Adrenal gland (tissue), 9 donors: ENCODE measurements at regions not wholly inside any gene's neighbourhood (a gene's known extent, or its start where the extent isn't known, plus 50 kb on each side); places are given as distances from the start of the nearest gene placed in this dataset.

Source experiments
- DNase-seq, 7 donors: peaks; one replicate each; pipeline ENCODE4 v3.0.0-alpha.2; 2019 to 2020
- H3K27ac ChIP-seq, 5 donors: fragments of 200-600 bp; sonication (generic) in 4 of 5; 1 replicate in 3 of 5; 2 replicates in 2 of 5; pipeline versions ENCODE4 v1.5.1 to v1.8.0; 2016 to 2020; ENCODE audit warnings: mild to moderate bottlenecking in 1 of 5
- H3K27me3 ChIP-seq: fragments of 200-600 bp; 2 replicates; pipeline ENCODE4 v1.8.0; 2021
- H3K36me3 ChIP-seq, 2 donors: fragments of 200-600 bp; replicated peaks in 1 of 2; 1 replicate in 1 of 2; 2 replicates in 1 of 2; pipeline versions ENCODE4 v1.5.1 to v1.8.0; 2018 to 2022
- H3K4me1 ChIP-seq, 2 donors: fragments of 200-600 bp; replicated peaks in 1 of 2; 1 replicate in 1 of 2; 2 replicates in 1 of 2; pipeline versions ENCODE4 v1.5.1 to v1.8.0; 2018 to 2021
- H3K4me3 ChIP-seq, 4 donors: fragments of 200-600 bp; sonication (generic) in 3 of 4; one replicate each; pipeline ENCODE4 v1.5.1; 2016 to 2018
- H3K9me3 ChIP-seq, 3 donors: fragments of 200-600 bp; sonication (generic) in 1 of 3; replicated peaks in 1 of 3; 1 replicate in 2 of 3; 2 replicates in 1 of 3; pipeline versions ENCODE4 v1.5.1 to v1.8.0; 2016 to 2021
- POLR2A ChIP-seq, 2 donors: fragments of 450-650 bp; IDR thresholded peaks; one replicate each; pipeline ENCODE4 v1.6.1; 2017; ENCODE audit warnings: antibody characterized with exemption in 2 of 2, mild to moderate bottlenecking in 2 of 2, moderate library complexity in 1 of 2
- WGBS, 4 donors: extraction: QIAGEN DNeasy Blood & Tissue Kit in 2 of 4; methylation state at CpG; one replicate each; pipeline versions ENCODE4 v1.1.5 to v1.1.7; 2013 to 2017; 5-methylcytosine and 5-hydroxymethylcytosine counted together
- intact Hi-C, 2 donors: fragments of 100-400 bp; cut with DNase I; formaldehyde crosslinking; loops; one replicate each; pipeline versions ENCODE4 v1.14.1 to v1.15.0; 2022 to 2023
- TF ChIP-seq, protein P1 (sequence below), 6 experiments: fragments of 450-650 bp in 4 of 6; fragments of 200-600 bp in 2 of 6; sonication (generic) in 1 of 6; IDR thresholded peaks; 1 replicate in 5 of 6; 2 replicates in 1 of 6; pipeline versions ENCODE4 v1.5.1 to v1.8.0; 2016 to 2021; ENCODE audit warnings: antibody characterized with exemption in 6 of 6, mild to moderate bottlenecking in 2 of 6, moderate library complexity in 1 of 6
- donor health status: healthy with polysubstance abuse.
- donor health status: Bipolar disorder and iron deficiency.
- donor health status: DM: yes; HTN: yes; CAD: no.
- donor health status: DM: no; HTN: no; CAD: no.
- donor health status: DM: no; HTN: no; CAD: no.

DNA sequence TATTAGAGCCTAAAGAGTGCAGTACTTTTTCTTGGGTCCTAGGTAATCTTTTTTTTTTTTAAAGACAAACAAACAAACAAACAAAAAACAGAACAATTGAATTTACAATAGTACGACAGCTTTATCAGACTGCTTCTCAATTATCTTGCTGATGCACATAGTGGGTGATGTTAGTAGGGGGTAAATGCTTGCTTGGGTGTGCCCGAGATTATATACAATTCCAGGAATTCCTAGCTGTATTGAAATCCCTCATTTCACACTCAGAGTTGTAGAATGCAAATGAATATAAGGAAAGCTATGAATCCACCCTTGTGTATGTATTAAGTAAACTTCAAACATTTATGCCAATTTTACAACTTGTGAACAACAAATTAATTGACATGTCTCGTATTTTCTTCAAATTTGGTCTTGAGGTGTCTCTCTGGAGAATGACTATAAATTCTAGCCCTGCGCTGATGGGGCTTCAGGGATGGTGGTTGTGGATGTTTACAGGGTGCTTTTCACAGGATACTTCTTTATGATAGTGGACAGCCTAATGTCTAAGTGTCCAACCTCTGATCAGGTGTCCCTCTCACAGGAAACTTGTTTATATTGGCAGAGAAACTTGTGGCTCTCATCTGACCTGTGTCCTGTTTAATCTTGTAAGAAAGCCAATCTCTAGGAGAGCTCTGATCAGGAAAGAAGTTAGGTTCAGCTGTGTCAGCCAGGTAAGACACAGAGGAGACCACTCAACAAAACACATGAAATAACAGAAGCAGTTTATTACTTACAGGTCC lies 61.9 kb upstream of the SLC39A10 start:
- Histone ChIP-seq H3K9me3 (no peaks in the 10 kb centered on the region), H3K4me1 (peaks cover 6 to 17% of the 10 kb centered on the region in 2 donors), H3K27ac (no peak overlapping the region), H3K36me3 (no peaks in the 10 kb centered on the region), H3K4me3 (no peak overlapping the region), H3K27me3 (no peaks in the 10 kb centered on the region)
- intact Hi-C loops = no loop called here
- no peak for DNase-seq
- TF ChIP-seq, protein P1, sequence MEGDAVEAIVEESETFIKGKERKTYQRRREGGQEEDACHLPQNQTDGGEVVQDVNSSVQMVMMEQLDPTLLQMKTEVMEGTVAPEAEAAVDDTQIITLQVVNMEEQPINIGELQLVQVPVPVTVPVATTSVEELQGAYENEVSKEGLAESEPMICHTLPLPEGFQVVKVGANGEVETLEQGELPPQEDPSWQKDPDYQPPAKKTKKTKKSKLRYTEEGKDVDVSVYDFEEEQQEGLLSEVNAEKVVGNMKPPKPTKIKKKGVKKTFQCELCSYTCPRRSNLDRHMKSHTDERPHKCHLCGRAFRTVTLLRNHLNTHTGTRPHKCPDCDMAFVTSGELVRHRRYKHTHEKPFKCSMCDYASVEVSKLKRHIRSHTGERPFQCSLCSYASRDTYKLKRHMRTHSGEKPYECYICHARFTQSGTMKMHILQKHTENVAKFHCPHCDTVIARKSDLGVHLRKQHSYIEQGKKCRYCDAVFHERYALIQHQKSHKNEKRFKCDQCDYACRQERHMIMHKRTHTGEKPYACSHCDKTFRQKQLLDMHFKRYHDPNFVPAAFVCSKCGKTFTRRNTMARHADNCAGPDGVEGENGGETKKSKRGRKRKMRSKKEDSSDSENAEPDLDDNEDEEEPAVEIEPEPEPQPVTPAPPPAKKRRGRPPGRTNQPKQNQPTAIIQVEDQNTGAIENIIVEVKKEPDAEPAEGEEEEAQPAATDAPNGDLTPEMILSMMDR (IDR thresholded peaks at IDR 0.05) = no peak
- TF ChIP-seq POLR2A (IDR thresholded peaks at IDR 0.05) = no peak
- 78 to 93% (median 89%) methylated on average over 4 of the region's 4 CpGs for WGBS, 4 donors

DNA sequence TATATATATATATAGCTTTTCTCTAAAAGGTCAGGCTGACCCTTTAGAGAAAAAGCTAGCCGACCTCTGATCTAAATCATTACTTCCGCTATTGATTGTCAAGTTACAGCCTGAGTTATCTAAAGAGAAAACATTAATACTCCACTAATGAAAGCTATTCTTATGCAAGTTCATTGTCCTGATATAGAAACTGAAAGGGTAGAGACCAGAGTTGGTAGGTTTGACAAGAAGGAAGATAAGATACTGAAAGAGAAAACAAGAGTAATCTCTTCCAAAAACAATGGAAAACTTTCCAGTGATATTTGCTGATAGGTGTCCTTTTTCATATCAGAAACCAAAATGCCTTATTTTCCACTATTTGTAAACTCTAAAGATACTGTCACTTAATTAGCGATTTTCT lies 62.8 kb upstream of the SLC39A10 start:
- no peak for DNase-seq
- no peaks in the 10 kb centered on the region for H3K9me3 ChIP-seq
- TF ChIP-seq POLR2A (IDR thresholded peaks at IDR 0.05) = no peak
- TF ChIP-seq, protein P1 (IDR thresholded peaks at IDR 0.05) = no peak
- WGBS, 4 donors = 25 to 35% (median 31%) methylated on average over 3 of the region's 3 CpGs
- peak overlapping the region in 1 of 4 donors; percentile 3 for H3K4me3 ChIP-seq
- intact Hi-C loops = no loop called here
- no peaks in the 10 kb centered on the region for H3K36me3 ChIP-seq
- H3K27ac ChIP-seq = peak overlapping the region in 1 of 5 donors; percentile 19
- H3K4me1 ChIP-seq = peaks cover 6 to 17% of the 10 kb centered on the region in 2 donors
- no peaks in the 10 kb centered on the region for H3K27me3 ChIP-seq

DNA sequence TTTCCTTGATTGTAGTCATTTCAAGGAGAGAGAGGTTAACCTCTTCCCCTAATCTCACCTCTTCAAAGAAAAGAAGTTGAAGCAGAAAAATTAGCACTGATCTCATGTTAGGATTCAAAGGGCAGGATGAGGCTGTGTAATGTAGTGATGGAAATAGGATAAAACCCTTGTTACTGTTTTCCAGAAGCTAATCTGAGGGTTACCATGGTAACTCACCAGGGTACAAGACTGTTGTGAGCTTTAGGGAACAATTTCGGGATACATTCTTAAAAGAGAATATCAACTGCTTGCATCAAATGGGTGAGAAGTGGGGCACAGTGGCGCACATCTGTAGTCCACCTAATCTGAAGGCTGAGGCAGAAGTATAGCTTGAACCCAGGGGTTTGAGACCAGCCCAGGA lies 64.9 kb upstream of the SLC39A10 start:
- H3K4me1 ChIP-seq = peaks cover 6 to 17% of the 10 kb centered on the region in 2 donors
- intact Hi-C loops = no loop called here
- no peak overlapping the region for H3K27ac ChIP-seq
- H3K9me3 ChIP-seq = no peaks in the 10 kb centered on the region
- no peaks in the 10 kb centered on the region for H3K27me3 ChIP-seq
- 81 to 100% (median 91%) methylated on average over 2 of the region's 2 CpGs for WGBS, 4 donors
- H3K36me3 ChIP-seq = no peaks in the 10 kb centered on the region
- TF ChIP-seq, protein P1 (IDR thresholded peaks at IDR 0.05) = no peak
- TF ChIP-seq POLR2A (IDR thresholded peaks at IDR 0.05) = no peak
- no peak for DNase-seq
- H3K4me3 ChIP-seq = no peak overlapping the region

DNA sequence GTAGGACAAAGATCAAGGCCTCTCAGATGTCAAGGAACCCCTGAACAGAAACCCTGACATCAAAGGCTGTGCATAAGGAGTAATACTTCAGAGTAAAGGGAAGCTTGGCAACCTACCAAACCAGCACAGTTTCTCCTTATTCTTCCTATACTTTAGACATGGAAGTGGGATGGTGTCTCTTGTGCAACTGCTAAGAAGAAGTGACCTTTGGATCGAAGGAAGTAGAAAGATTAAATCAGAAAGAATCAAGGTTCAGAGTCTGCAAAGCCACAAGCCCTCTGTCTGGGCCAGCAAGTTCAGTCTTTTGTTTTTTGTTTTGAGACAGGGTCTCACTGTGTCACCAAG lies 66.2 kb upstream of the SLC39A10 start:
- H3K27ac ChIP-seq = no peak overlapping the region
- no peaks in the 10 kb centered on the region for H3K27me3 ChIP-seq
- no peaks in the 10 kb centered on the region for H3K36me3 ChIP-seq
- intact Hi-C loops = no loop called here
- peak in 1 of 7 donors; percentile 25 for DNase-seq
- 17 to 42% (median 31%) methylated on average over 1 of the region's 1 CpG for WGBS, 4 donors
- TF ChIP-seq POLR2A (IDR thresholded peaks at IDR 0.05) = no peak
- TF ChIP-seq, protein P1 (IDR thresholded peaks at IDR 0.05) = no peak
- H3K4me1 ChIP-seq = peaks cover 6 to 17% of the 10 kb centered on the region in 2 donors
- H3K4me3 ChIP-seq = no peak overlapping the region
- H3K9me3 ChIP-seq = no peaks in the 10 kb centered on the region
